OCI-LY7 (cell line): ENCODE measurements at regions not wholly inside any gene's neighbourhood (a gene's known extent, or its start where the extent isn't known, plus 50 kb on each side); places are given as distances from the start of the nearest gene placed in this dataset.

Source experiments
- BruUV-seq: library from RNA; stranded (reverse); fragments of 400-500 nt; replicated peaks from 2 replicates; lab custom pipeline; 2021; lab: Mats Ljungman, UMichigan
- CTCF ChIA-PET: fragments of 300-600 bp; sonication (Branson Sonifier 250); formaldehyde crosslinking; loops from one replicate; lab custom pipeline; 2022; ENCODE audit warnings: antibody characterized with exemption; ENCODE audit not compliant: unreplicated experiment; lab: Charles Lee
- POLR2A ChIA-PET: fragments of 300-600 bp; sonication (Branson Sonifier 250); formaldehyde crosslinking; loops from one replicate; lab custom pipeline; 2022; ENCODE audit warnings: antibody characterized with exemption; lab: Charles Lee
- DNase-seq: peaks from one replicate; pipeline ENCODE4 v3.0.0-alpha.2; 2015; ENCODE audit warnings: low spot score
- H2AFZ ChIP-seq: fragments of 200-600 bp; sonication (generic), shearing (Covaris generic); 2 replicates; pipeline ENCODE4 v1.6.1; 2014; ENCODE audit warnings: mild to moderate bottlenecking, antibody characterized with exemption, low read length, moderate library complexity
- H3K27ac ChIP-seq: fragments of 200-600 bp; sonication (generic); 2 replicates; pipeline ENCODE4 v1.5.1; 2014; ENCODE audit warnings: mixed run types, low read depth, mild to moderate bottlenecking, moderate library complexity, low read length, inconsistent platforms; ENCODE audit not compliant: poor library complexity, severe bottlenecking
- H3K36me3 ChIP-seq: fragments of 200-600 bp; sonication (generic); 2 replicates; pipeline ENCODE4 v1.6.1; 2014; ENCODE audit warnings: mild to moderate bottlenecking, antibody characterized with exemption, low read length, moderate library complexity, mixed read lengths; ENCODE audit not compliant: insufficient read depth
- H3K4me1 ChIP-seq: fragments of 200-600 bp; sonication (generic); 2 replicates; pipeline ENCODE4 v1.5.1; 2014; ENCODE audit warnings: mild to moderate bottlenecking, low read length; ENCODE audit not compliant: insufficient read depth, poor library complexity, severe bottlenecking
- H3K4me2 ChIP-seq: fragments of 200-600 bp; sonication (generic); 2 replicates; pipeline ENCODE4 v1.6.1; 2014; ENCODE audit warnings: mild to moderate bottlenecking, low read length
- H3K4me3 ChIP-seq: fragments of 200-600 bp; sonication (generic); 2 replicates; pipeline ENCODE4 v1.5.1; 2014; ENCODE audit warnings: mild to moderate bottlenecking, low read depth, low read length; ENCODE audit not compliant: poor library complexity, severe bottlenecking
- H3K79me2 ChIP-seq: fragments of 200-600 bp; sonication (generic); 2 replicates; pipeline ENCODE4 v1.6.1; 2016; ENCODE audit warnings: low read depth, mild to moderate bottlenecking, low read length, moderate library complexity, mixed read lengths; ENCODE audit not compliant: insufficient read depth
- H3K9me2 ChIP-seq: fragments of 200-600 bp; sonication (generic); 2 replicates; pipeline ENCODE4 v1.6.1; 2016; ENCODE audit warnings: mild to moderate bottlenecking, low read length, mixed read lengths; ENCODE audit not compliant: insufficient read depth
- H3K9me3 ChIP-seq: fragments of 200-600 bp; sonication (generic); 2 replicates; pipeline ENCODE4 v1.6.1; 2014; ENCODE audit warnings: mild to moderate bottlenecking, mixed run types, low read length, mixed read lengths
- H4K20me1 ChIP-seq: fragments of 200-600 bp; sonication (generic); 2 replicates; pipeline ENCODE4 v1.6.1; 2014; ENCODE audit warnings: mild to moderate bottlenecking, antibody characterized with exemption, low read length, moderate library complexity, mixed read lengths; ENCODE audit not compliant: insufficient read depth
- CTCF ChIP-seq: fragments of 200-600 bp; sonication (generic); conservative IDR thresholded peaks from 2 replicates; pipeline ENCODE4 v1.5.1; 2014; ENCODE audit warnings: mild to moderate bottlenecking, antibody characterized with exemption, low read length, moderate library complexity, mixed read lengths
- EZH2phosphoT487 ChIP-seq: fragments of 200-600 bp; sonication (generic); IDR thresholded peaks from 2 replicates; pipeline ENCODE4 v1.6.1; 2018; ENCODE audit warnings: low read depth, borderline replicate concordance, mild to moderate bottlenecking, mixed run types, antibody characterized with exemption, low read length, moderate library complexity, mixed read lengths
- intact Hi-C: fragments of 100-400 bp; cut with micrococcal nuclease; formaldehyde crosslinking; loops from one replicate; pipeline ENCODE4 v1.10.0; 2022; ENCODE audit not compliant: unreplicated experiment

GRCh38 chr5:111598996-111599395, 86.7 kb upstream of the STARD4 start:
- no peak overlapping the region for H2AFZ ChIP-seq
- no peak overlapping the region for H3K27ac ChIP-seq

GRCh38 chr5:111597491-111597890, 85.2 kb upstream of the STARD4 start:
- intact Hi-C loops: no loop called here
- ChIA-PET CTCF (no interaction called here), POLR2A (interaction anchor here (0.7 to 1.2 kb wide), 2 partner anchors 19 to 71 kb away, joined by 3 to 4 read pairs; no protein-coding TSS in a partner anchor)
- Histone ChIP-seq H2AFZ (no peak overlapping the region), H3K27ac (no peak overlapping the region), H3K79me2 (no peaks in the 10 kb centered on the region), H3K4me3 (no peak overlapping the region), H4K20me1 (no peaks in the 10 kb centered on the region), H3K9me3 (no peaks in the 10 kb centered on the region), H3K9me2 (no peaks in the 10 kb centered on the region), H3K4me1 (no peaks in the 10 kb centered on the region), H3K36me3 (no peaks in the 10 kb centered on the region), H3K4me2 (no peak overlapping the region)
- no TSS peak for BruUV-seq
- TF ChIP-seq EZH2phosphoT487 (no peak), CTCF (no peak)
- no peak for DNase-seq

More at GRCh38 chr5:111598996-111599395, 86.7 kb upstream of the STARD4 start:
- POLR2A ChIA-PET: interaction anchor here (0.6 to 0.7 kb wide), 2 partner anchors 16 to 198 kb away, joined by 3 to 5 read pairs; no protein-coding TSS in a partner anchor
- CTCF ChIA-PET: no interaction called here
- DNase-seq: no peak
- no peaks in the 10 kb centered on the region for H3K4me1 ChIP-seq
- no peaks in the 10 kb centered on the region for H4K20me1 ChIP-seq
- TF ChIP-seq EZH2phosphoT487 (no peak), CTCF (no peak)
- intact Hi-C loops: no loop called here
- H3K4me3 ChIP-seq: no peak overlapping the region
- no peaks in the 10 kb centered on the region for H3K9me3 ChIP-seq
- no peaks in the 10 kb centered on the region for H3K79me2 ChIP-seq
- no peak overlapping the region for H3K4me2 ChIP-seq
- no peaks in the 10 kb centered on the region for H3K36me3 ChIP-seq
- no peaks in the 10 kb centered on the region for H3K9me2 ChIP-seq
- BruUV-seq: no TSS peak

GRCh38 chr5:111596705-111597104, 84.4 kb upstream of the STARD4 start:
- Histone ChIP-seq H2AFZ (no peak overlapping the region), H3K36me3 (no peaks in the 10 kb centered on the region), H3K79me2 (no peaks in the 10 kb centered on the region), H4K20me1 (no peaks in the 10 kb centered on the region), H3K4me2 (no peak overlapping the region), H3K9me3 (no peaks in the 10 kb centered on the region), H3K4me1 (no peaks in the 10 kb centered on the region), H3K27ac (no peak overlapping the region), H3K4me3 (no peak overlapping the region), H3K9me2 (no peaks in the 10 kb centered on the region)
- BruUV-seq: no TSS peak
- no peak for TF ChIP-seq CTCF
- TF ChIP-seq EZH2phosphoT487: no peak
- DNase-seq: no peak
- intact Hi-C loops: no loop called here
- CTCF ChIA-PET: no interaction called here
- POLR2A ChIA-PET: no interaction called here
